ENCODE measurements at regions not wholly inside any gene's neighbourhood (a gene's known extent, or its start where the extent isn't known, plus 50 kb on each side); places are given as distances from the start of the nearest gene placed in this dataset.
A peak's percentile ranks its signal among the peaks of the same experiment; 100 is the strongest.

GRCh38 chr11:43545610-43546009 lies 134.9 kb upstream of the HSD17B12 start:
- DNase-seq (ENCODE audit: low read depth): no peak

DNA sequence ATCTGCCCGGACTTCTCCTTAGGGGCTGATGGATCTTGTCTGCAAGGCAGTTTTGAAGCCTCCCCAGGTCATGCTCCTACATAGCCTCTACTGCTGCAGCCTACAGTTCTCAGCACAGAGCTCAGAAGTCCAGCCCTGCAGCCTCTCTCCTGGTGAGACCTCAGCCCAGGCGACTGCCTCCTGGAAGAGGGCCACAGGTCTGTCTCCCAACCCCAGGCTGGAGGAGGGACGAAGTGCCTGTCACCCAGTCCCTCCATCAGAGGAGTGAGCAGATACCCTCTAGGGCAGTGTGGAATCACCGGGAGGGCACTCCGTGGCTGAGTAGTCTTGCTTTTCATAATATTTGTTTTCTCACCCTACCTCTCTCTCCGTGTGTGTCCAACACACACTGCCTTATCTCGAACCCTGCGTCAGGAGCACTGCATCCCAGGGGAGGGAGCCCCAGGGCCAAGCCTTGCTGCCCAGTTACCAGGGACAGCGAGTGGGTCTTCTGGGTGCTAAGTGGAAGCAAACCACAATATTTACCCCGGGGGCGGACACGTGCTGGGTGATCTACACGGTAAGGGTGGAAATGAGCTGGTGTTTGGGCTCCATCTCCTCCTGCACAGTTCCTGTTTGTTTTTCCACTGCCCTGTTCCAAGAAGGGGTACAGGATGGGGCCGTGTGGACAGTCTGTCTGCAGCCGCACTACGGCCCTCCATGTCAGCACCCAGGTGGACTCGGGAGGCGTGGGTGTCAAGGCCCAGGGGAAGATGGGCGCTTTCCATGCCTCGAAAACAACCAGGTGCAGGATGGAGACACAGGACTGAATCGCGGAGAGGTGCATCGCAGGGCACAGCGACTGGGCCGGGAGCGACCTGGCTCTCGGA lies 133.7 kb upstream of the HSD17B12 start:
- DNase-seq (ENCODE audit: low read depth): no peak

- DNase-seq (ENCODE audit: low read depth): no peak
Observed at GRCh38 chr11:43547430-43547831, 133.1 kb upstream of the HSD17B12 start.

DNA sequence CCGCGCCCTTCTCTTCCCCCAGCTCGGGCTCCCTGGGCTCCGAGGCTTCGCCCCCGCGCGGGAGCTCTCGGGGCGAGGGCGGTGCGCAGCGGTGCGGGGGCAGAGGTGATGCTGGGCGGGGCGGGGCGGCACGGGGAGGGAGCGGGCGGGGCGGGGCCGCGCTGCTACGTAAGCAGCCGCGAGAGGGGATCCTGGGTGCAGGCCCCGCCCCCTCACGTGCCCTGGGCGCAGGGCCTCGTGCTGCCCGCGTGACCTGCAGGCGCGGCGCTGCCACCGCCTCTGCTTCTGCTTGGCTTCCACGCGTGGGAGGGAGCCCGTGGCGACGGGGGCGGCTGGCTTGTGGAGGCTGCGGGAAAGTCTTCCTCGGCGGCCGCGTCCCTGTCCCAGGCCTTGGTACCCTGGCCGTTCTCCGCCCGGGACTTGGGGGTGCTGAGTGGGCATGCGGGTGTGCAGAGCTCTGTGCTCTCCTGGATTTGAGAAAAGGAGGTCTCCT lies 132.6 kb upstream of the HSD17B12 start:
- DNase-seq (ENCODE audit: low read depth): no peak

- no peak for DNase-seq (ENCODE audit: low read depth)
Observed at GRCh38 chr11:43548916-43549315, 131.6 kb upstream of the HSD17B12 start.

DNA sequence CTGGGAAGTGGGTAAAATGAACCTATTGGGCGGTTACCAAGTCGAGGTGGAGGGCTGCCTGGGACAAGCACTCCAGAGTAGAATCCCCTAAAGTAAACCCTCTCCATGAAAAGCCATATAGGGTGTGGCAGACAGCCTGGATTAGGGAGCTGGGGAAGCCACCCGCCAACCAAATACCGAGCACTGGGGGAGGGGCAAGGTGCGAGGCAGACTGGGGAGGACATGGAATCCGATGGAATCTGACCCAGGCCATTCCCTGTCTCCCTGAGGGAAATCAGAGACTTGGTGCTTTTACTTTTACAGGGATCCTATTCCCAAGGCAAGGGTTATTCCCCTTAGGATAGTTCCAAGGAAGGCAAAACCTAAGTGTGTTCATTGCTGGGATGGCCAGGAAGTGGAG lies 130.9 kb upstream of the HSD17B12 start:
- DNase-seq (ENCODE audit: low read depth): no peak

DNA sequence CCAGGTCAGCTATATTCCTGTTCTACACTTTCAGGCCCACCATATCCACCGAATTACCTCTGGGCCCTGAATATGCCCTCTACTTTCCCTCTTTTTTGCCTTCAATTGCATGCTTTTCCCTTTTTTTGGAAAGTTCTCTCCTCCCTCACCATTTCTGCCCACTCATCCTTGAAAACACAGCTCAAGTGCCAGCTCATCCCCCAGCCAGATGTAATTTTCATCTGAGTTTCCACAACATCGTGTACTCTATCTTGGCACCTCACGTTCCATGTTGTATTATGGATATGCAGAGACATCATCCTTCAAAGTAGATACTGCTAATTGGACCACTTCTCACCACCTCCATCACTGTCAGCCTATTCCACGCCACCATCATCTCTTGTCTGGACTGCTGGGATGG lies 129.8 kb upstream of the HSD17B12 start:
- no peak for DNase-seq (ENCODE audit: low read depth)

DNA sequence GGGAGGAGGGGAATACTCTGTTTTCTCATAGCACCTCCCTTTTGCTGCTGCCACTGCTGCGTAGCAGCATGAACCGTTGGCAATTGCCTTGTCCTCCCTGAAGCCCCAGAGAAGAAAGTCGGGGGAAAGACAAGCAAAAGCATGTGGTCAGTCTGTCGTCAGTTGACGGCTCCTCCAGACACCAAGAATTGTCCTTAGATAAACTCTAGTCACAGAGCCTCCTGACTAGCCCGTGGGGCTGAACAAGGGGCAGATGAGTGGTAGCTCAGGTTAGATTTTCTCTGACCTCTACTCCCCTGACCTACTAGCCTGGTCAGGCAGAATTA lies 126.4 kb upstream of the HSD17B12 start:
- DNase-seq (ENCODE audit: low read depth): no peak

DNA sequence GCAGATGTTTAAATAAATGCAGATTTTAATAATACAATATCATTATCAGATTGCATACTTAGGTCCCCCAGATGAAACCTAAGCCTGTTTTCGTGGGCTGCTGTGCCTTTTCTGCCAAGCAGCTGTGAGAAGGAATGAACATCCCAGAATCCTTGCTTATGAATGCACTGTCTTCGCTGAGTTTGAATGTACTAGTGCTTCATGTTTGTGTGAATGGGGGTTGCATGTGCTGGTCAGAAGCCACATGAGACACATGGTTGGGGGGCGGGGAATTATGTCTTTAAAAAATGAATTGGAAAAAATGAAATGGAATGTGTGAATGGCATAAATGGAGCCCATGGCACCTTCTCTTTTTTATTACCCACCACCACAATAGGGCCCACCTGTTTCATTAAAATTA lies 125.4 kb upstream of the HSD17B12 start:
- DNase-seq (ENCODE audit: low read depth): no peak

- DNase-seq (ENCODE audit: low read depth): peak; percentile 26
Observed at GRCh38 chr11:43555816-43556611, 124.5 kb upstream of the HSD17B12 start.

DNA sequence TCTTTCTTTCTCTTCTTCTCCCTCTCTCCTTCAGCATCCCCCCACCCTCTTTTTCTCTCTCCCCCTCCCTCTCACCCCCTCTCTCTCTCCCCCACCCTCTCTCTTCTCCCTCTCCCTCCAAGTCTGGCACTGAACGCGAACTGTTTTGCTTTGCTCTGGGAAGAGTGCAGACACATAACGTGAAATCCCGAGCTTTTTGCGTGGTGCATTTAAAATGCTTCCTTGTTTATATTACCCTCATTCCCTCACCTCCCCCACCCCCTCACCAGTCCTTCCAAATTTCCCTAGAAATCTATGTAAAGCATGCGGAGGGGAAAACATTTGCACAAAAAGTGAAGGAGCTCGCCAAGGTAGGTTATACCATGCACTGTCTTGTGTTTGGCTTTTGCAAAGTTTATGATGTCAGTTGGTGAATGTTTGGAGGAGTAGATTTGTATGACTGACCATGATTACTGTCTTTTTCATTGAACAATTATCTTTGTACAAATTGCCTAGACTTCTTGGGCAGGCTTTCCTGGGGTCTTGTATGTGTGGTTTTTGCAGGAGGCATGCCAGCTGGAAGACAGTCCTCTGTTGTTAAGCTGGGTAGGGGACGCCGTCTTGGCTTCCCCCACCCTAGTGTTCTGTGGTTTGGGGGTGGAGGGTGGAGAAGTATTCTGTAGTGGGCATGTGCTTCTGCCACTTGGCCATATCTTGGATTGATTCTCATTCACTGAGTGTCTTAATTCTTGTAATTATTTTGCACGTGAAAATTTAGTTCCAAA lies 123.7 kb upstream of the HSD17B12 start:
- DNase-seq (ENCODE audit: low read depth): no peak

DNA sequence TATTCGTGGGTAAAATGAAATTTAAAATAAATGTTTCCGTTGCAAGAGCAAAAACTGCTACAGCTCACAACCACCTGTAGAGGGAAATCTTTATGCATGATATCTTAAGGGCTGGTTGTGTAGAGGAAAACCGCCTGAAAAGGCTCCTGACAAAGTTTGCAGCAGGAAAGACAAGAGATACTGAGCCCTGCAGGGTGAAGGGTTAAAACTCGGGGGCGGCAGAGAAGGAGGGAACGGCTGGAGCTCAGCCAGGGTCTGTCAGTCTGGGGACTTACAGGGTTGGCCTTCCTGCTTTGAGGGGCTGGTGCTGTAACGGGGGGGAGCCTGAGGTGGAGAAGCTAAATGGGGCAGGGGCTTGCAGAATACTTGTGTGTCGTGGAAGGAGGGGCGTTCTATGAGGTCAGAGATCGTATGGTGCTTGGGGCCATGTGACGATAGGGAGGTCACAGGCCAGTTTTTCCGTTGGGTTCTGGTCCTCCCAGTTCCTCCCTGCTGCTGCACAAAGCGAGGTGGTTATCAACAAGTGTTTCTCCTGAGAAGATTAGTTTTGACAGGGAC lies 122.9 kb upstream of the HSD17B12 start:
- no peak for DNase-seq (ENCODE audit: low read depth)

- DNase-seq (ENCODE audit: low read depth): no peak
Observed at GRCh38 chr11:43558146-43558545, 122.4 kb upstream of the HSD17B12 start.

DNA sequence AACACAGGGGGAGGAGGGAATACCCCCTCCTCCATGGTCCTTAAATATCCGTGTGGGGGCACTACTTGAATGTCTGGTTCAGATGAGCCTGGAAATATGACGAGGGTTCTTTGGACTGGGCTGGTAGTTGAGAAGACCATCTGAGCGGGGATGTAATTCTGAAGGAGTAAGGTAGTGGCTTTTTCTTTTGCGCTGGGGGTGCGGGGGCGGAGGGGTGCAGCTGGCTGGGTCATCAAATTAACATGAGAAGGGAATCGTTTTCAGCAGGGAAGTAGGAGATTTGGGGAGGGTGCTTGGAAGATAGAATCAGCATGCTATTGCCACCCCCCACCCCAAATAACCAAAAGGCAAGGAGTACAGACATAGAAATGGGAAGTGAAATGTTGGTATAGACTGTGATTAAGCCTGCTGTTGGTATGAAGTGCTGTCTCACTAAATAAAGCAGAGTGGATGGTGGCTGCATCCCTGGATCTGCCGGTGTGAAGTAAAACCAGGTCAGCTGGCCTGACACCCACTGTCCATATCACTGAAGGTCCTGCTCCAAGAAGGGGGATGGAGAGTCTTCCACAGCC lies 121.9 kb upstream of the HSD17B12 start:
- DNase-seq (ENCODE audit: low read depth): no peak

DNA sequence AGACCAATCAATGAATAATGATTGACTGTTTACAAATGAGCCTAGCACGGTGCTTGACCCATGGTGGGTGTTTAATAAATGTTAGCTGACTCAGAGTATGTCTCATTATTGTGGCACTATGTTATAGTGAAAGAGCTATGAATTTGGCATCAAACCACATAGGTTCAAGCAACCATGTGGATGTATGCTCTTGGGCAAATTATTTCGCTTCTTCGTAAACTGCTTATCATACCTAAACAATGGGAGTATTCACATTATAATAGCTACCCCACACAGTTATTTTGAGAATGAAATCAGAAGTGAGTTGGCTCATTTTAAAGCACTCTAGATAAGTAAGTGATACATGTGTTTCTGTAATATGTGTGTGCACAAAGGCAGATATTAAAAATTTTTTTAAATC lies 118.7 kb upstream of the HSD17B12 start:
- no peak for DNase-seq (ENCODE audit: low read depth)

- DNase-seq (ENCODE audit: low read depth): peak; percentile 62
Observed at GRCh38 chr11:43567396-43567975, 113.1 kb upstream of the HSD17B12 start.

DNA sequence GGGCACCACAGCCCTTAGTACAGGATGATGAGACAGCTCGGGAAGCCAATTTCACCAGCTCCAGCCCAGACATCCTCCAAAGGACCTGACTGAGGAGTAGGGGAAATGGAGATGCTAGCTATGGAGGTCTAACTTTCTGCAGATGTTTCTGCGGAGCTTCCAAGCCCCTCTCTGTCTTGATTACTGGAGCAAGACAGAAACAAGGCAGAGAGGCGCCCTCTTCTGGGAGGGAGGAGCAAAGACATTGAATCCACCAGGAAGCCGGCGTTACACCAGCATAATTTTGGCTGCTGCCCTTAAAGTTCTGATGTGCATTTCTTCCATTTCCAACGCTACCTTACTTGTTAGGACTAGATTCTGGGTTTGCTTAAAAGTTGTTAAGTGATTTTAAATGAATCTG lies 107.3 kb upstream of the HSD17B12 start:
- peak; percentile 40 for DNase-seq (ENCODE audit: low read depth)

DNA sequence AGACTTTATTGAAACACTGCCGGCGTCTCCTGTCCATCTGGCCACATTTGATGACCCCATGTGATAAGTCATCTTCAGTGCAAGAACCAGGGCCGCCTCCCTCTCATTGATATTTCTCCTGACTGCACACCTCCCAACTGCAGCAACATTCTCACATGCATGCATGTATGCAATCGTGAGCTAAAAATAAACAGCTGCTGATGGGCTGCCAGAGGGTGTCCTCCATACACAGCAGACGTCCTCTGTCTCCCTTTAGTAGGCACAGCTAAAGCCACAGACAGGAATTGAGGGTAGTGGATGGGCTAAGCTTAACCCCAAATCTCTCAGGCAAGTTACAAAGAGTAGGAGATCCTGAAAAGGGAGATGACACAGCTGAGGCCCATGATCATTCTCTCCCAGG lies 106.7 kb upstream of the HSD17B12 start:
- DNase-seq (ENCODE audit: low read depth): no peak

GRCh38 chr11:43574411-43574810 lies 106.1 kb upstream of the HSD17B12 start:
- DNase-seq (ENCODE audit: low read depth): no peak

DNA sequence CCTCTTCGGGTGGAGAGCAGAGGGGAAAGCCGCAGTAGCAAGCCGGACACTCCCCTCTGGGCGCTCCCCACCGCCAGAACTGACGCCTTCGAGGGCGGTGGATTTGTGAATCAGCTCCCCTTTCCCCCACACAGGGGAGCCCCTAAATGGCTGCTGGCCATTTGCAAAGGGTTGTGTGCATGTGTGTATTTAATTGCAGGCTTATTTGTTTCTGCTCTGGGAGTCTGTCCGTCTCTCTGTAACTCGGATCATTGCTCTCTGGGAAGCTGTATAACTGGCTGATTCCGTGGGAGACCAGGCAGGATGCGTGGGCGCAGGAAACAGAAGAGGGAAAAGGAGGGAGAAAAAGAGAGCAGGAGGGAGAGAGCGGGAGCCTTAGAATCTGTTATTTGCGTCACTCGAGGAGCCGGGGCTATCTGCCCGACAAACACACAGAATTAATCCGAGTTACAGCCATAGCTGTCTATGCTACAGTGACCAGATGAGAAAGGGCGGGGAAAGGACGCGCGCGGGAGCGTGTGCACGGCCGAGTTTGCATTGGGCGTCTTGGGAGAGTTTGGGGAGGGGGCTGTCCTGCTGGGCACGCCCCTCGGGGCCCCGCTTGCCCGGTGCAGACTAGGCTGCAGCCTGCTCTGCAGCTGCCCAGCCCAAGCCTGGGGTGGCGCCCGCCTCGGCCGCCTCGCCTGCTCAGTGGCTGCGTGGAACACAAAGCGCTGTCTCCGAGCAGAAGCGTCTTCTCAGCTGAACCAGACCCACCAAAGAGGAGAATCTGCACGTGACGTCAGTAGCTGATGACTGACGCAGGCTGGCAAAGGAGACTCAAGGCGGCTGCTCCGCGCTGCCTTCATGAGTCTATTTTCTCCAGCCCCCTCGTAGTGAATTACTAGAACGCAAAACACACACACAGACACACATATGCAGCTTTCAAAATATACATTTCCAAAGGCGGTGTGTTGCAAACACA lies 105.3 kb upstream of the HSD17B12 start:
- peak; percentile 45 for DNase-seq (ENCODE audit: low read depth)
